Caco-2 (cell line): ENCODE measurements at regions not wholly inside any gene's neighbourhood (a gene's known extent, or its start where the extent isn't known, plus 50 kb on each side); places are given as distances from the start of the nearest gene placed in this dataset.

Experiments
- BruUV-seq: library from RNA; stranded (reverse); fragments of 400-500 nt; replicated peaks from 2 replicates; lab custom pipeline; 2021; lab: Mats Ljungman, UMichigan
- CTCF ChIA-PET: fragments of 300-600 bp; sonication (Branson Sonifier 250); formaldehyde crosslinking; loops from one replicate; lab custom pipeline; 2022; ENCODE audit warnings: antibody characterized with exemption; lab: Charles Lee
- POLR2A ChIA-PET: fragments of 300-600 bp; sonication (Branson Sonifier 250); formaldehyde crosslinking; loops from one replicate; lab custom pipeline; 2022; ENCODE audit warnings: antibody characterized with exemption; lab: Charles Lee
- DNase-seq, 2 experiments: peaks; one replicate each; pipeline versions ENCODE4 v3.0.0 to v3.0.0-alpha.2; 2020 to 2022
- H3K27me3 ChIP-seq: replicated peaks from 2 replicates; pipeline ENCODE4 v1.6.0; 2011; ENCODE audit warnings: low read length; ENCODE audit not compliant: control insufficient read depth, insufficient read depth
- H3K36me3 ChIP-seq: 2 replicates; pipeline ENCODE4 v1.5.1; 2011; ENCODE audit warnings: low read length; ENCODE audit not compliant: control insufficient read depth, insufficient read depth
- H3K4me1 ChIP-seq: fragments of 250-450 bp; sonication (Bioruptor Pico); 2 replicates; pipeline ENCODE4 v1.5.1; 2020; ENCODE audit warnings: mild to moderate bottlenecking
- H3K4me3 ChIP-seq: 2 replicates; pipeline ENCODE4 v1.5.1; 2011; ENCODE audit warnings: low read depth, mild to moderate bottlenecking, control low read depth, low read length
- H3K9me3 ChIP-seq: fragments of 250-450 bp; sonication (Bioruptor Pico); 2 replicates; pipeline ENCODE4 v1.5.1; 2020; ENCODE audit warnings: mild to moderate bottlenecking, moderate library complexity
- H3K27ac Mint-ChIP-seq: one replicate; pipeline ENCODE4 v1.8.0; 2022; ENCODE audit warnings: mixed read lengths; ENCODE audit not compliant: unreplicated experiment
- H3K27me3 Mint-ChIP-seq: one replicate; pipeline ENCODE4 v1.8.0; 2022; ENCODE audit warnings: mixed read lengths; ENCODE audit not compliant: insufficient read depth, unreplicated experiment
- H3K36me3 Mint-ChIP-seq: one replicate; pipeline ENCODE4 v1.8.0; 2022; ENCODE audit warnings: mild to moderate bottlenecking, mixed read lengths; ENCODE audit not compliant: insufficient read depth, unreplicated experiment
- H3K4me1 Mint-ChIP-seq: one replicate; pipeline ENCODE4 v1.8.0; 2022; ENCODE audit warnings: low read depth, mixed read lengths; ENCODE audit not compliant: unreplicated experiment
- H3K4me3 Mint-ChIP-seq: one replicate; pipeline ENCODE4 v1.8.0; 2022; ENCODE audit warnings: mild to moderate bottlenecking, moderate library complexity, mixed read lengths; ENCODE audit not compliant: unreplicated experiment
- H3K9me3 Mint-ChIP-seq: one replicate; pipeline ENCODE4 v1.8.0; 2022; ENCODE audit warnings: mixed read lengths; ENCODE audit not compliant: unreplicated experiment
- CTCF ChIP-seq, 2 experiments: fragments of 200-600 bp in 1 of 2; IDR thresholded peaks; 1 replicate in 1 of 2; 2 replicates in 1 of 2; pipeline versions ENCODE4 v1.5.1 to v1.8.0; 2011 to 2022; ENCODE audit warnings: antibody characterized with exemption in 1 of 2, control low read depth in 1 of 2, inconsistent platforms in 1 of 2, low read depth in 1 of 2, low read length in 1 of 2, mild to moderate bottlenecking in 1 of 2, moderate library complexity in 1 of 2; ENCODE audit not compliant: insufficient read depth in 1 of 2, severe bottlenecking in 1 of 2, unreplicated experiment in 1 of 2
- intact Hi-C: fragments of 100-400 bp; cut with micrococcal nuclease; formaldehyde crosslinking; loops from one replicate; pipeline ENCODE4 v1.10.0; 2022; ENCODE audit not compliant: unreplicated experiment

- Histone ChIP-seq H3K36me3 (no peaks in the 10 kb centered on the region), H3K4me3 (no peak overlapping the region), H3K27me3 (no peaks in the 10 kb centered on the region), H3K4me1 (peaks cover 6% of the 10 kb centered on the region; the same call in 1 of the 2 replicates), H3K9me3 (no peaks in the 10 kb centered on the region)
- H3K36me3 Mint-ChIP-seq = no peaks in the 10 kb centered on the region
- H3K27ac Mint-ChIP-seq = no peak overlapping the region
- ChIA-PET POLR2A (no interaction called here), CTCF (no interaction called here)
- no peak for DNase-seq
- H3K27me3 Mint-ChIP-seq = no peaks in the 10 kb centered on the region
- intact Hi-C loops = no loop called here
- no peak overlapping the region for H3K4me3 Mint-ChIP-seq
- BruUV-seq = no TSS peak
- H3K4me1 Mint-ChIP-seq = peaks cover 12% of the 10 kb centered on the region
- TF ChIP-seq CTCF (IDR thresholded peaks at IDR 0.05; ENCODE audit: insufficient read depth in 1 of 2, low read depth in 1 of 2, low read length in 1 of 2, severe bottlenecking in 1 of 2, unreplicated experiment in 1 of 2) = no peak
- no peaks in the 10 kb centered on the region for H3K9me3 Mint-ChIP-seq
Observed at GRCh38 chr1:188903241-188903640, 1574.4 kb downstream of the BRINP3 start.

GRCh38 chr1:188904201-188904600, 1573.5 kb downstream of the BRINP3 start:
- Mint-ChIP-seq H3K27me3 (no peaks in the 10 kb centered on the region), H3K36me3 (no peaks in the 10 kb centered on the region), H3K4me1 (peaks cover 12% of the 10 kb centered on the region), H3K4me3 (no peak overlapping the region), H3K27ac (no peak overlapping the region), H3K9me3 (no peaks in the 10 kb centered on the region)
- ChIA-PET POLR2A (no interaction called here), CTCF (no interaction called here)
- no peak overlapping the region for H3K4me3 ChIP-seq
- H3K27me3 ChIP-seq = no peaks in the 10 kb centered on the region
- no peak for TF ChIP-seq CTCF (IDR thresholded peaks at IDR 0.05; ENCODE audit: insufficient read depth in 1 of 2, low read depth in 1 of 2, low read length in 1 of 2, severe bottlenecking in 1 of 2, unreplicated experiment in 1 of 2)
- no peaks in the 10 kb centered on the region for H3K9me3 ChIP-seq
- no TSS peak for BruUV-seq
- DNase-seq = peak in 1 of 2 experiments; percentile 15
- no peaks in the 10 kb centered on the region for H3K36me3 ChIP-seq
- peaks cover 6% of the 10 kb centered on the region; the same call in 1 of the 2 replicates for H3K4me1 ChIP-seq
- intact Hi-C loops = no loop called here

GRCh38 chr1:188906921-188907641, 1570.6 kb downstream of the BRINP3 start:
- H3K4me1 Mint-ChIP-seq = peaks cover 12% of the 10 kb centered on the region
- H3K27ac Mint-ChIP-seq = no peak overlapping the region
- TF ChIP-seq CTCF (IDR thresholded peaks at IDR 0.05; ENCODE audit: insufficient read depth in 1 of 2, low read depth in 1 of 2, low read length in 1 of 2, severe bottlenecking in 1 of 2, unreplicated experiment in 1 of 2) = no peak
- Histone ChIP-seq H3K9me3 (no peaks in the 10 kb centered on the region), H3K4me1 (peaks cover 6% of the 10 kb centered on the region; the same call in 1 of the 2 replicates), H3K36me3 (no peaks in the 10 kb centered on the region), H3K4me3 (no peak overlapping the region), H3K27me3 (no peaks in the 10 kb centered on the region)
- H3K36me3 Mint-ChIP-seq = no peaks in the 10 kb centered on the region
- DNase-seq = no peak
- H3K9me3 Mint-ChIP-seq = no peaks in the 10 kb centered on the region
- CTCF ChIA-PET = no interaction called here
- intact Hi-C loops = no loop called here
- no peak overlapping the region for H3K4me3 Mint-ChIP-seq
- H3K27me3 Mint-ChIP-seq = no peaks in the 10 kb centered on the region
- POLR2A ChIA-PET = no interaction called here
- no TSS peak for BruUV-seq
